GM12878 (cell line): ENCODE measurements at regions not wholly inside any gene's neighbourhood (a gene's known extent, or its start where the extent isn't known, plus 50 kb on each side); places are given as distances from the start of the nearest gene placed in this dataset.

Source experiments
- ATAC-seq: fragments of 200-7000 bp; cut with Tn5 transposase; 3 replicates; pipeline ENCODE4 v1.9.1; 2020; ENCODE audit warnings: mild to moderate bottlenecking, moderate library complexity
- BruUV-seq: library from RNA; stranded (reverse); fragments of 400-500 nt; replicated peaks from 2 replicates; lab custom pipeline; 2021; lab: Mats Ljungman, UMichigan
- CTCF ChIA-PET: fragments of 300-600 bp; sonication (Branson Sonifier 250); formaldehyde crosslinking; extraction: SDS; loops from one replicate; lab custom pipeline; 2021; ENCODE audit warnings: inconsistent platforms; lab: Yijun Ruan, JAX
- POLR2A ChIA-PET: fragments of 350-600 bp; formaldehyde crosslinking; extraction: SDS; loops from one replicate; lab custom pipeline; 2021; ENCODE audit warnings: inconsistent platforms; lab: Charles Lee
- RAD21 ChIA-PET: fragments of 300-600 bp; sonication (Branson Sonifier 250); formaldehyde crosslinking; loops from one replicate; lab custom pipeline; 2023; ENCODE audit warnings: antibody characterized with exemption; ENCODE audit not compliant: unreplicated experiment; lab: Charles Lee
- SMC1A ChIA-PET: fragments of 300-600 bp; sonication (Branson Sonifier 250); formaldehyde crosslinking; loops from one replicate; lab custom pipeline; 2023; ENCODE audit not compliant: unreplicated experiment, uncharacterized antibody; lab: Charles Lee
- DNase-seq: peaks from one replicate; pipeline ENCODE4 v3.0.0-alpha.2; 2011; ENCODE audit warnings: low read depth, low spot score
- FAIRE-seq: peaks from 3 replicates; lab custom pipeline; 2011; peaks lifted over from hg19 to GRCh38; lab: Jason Lieb, UNC
- H2AFZ ChIP-seq: 2 replicates; pipeline ENCODE4 v1.6.0; 2011; ENCODE audit warnings: low read depth, low read length, control low read depth; ENCODE audit not compliant: control insufficient read depth
- H3K27ac ChIP-seq: 2 replicates; pipeline ENCODE4 v1.5.1; 2011; ENCODE audit warnings: control low read depth; ENCODE audit not compliant: control insufficient read depth, insufficient read depth
- H3K27me3 ChIP-seq, 2 experiments: replicated peaks in 1 of 2; 2 replicates each; pipeline versions ENCODE4 v1.6.0 to v1.6.1; 2011; ENCODE audit warnings: low read length in 1 of 2; ENCODE audit not compliant: control insufficient read depth in 2 of 2, insufficient read depth in 2 of 2
- H3K36me3 ChIP-seq, 2 experiments: 2 replicates each; pipeline ENCODE4 v1.5.1; 2011; ENCODE audit warnings: low read length in 1 of 2; ENCODE audit not compliant: control insufficient read depth in 2 of 2, insufficient read depth in 2 of 2
- H3K4me1 ChIP-seq: 2 replicates; pipeline ENCODE4 v1.6.1; 2011; ENCODE audit warnings: mild to moderate bottlenecking, low read length, moderate library complexity, mixed read lengths; ENCODE audit not compliant: control insufficient read depth, insufficient read depth
- H3K4me2 ChIP-seq: 2 replicates; pipeline ENCODE4 v1.6.0; 2011; ENCODE audit warnings: control low read depth; ENCODE audit not compliant: control insufficient read depth, insufficient read depth
- H3K4me3 ChIP-seq: fragments of 200-600 bp; sonication (generic); 2 replicates; pipeline ENCODE4 v1.5.1; 2016
- H3K79me2 ChIP-seq: 2 replicates; pipeline ENCODE4 v1.6.0; 2011; ENCODE audit warnings: low read length; ENCODE audit not compliant: control insufficient read depth, insufficient read depth
- H3K9ac ChIP-seq: 2 replicates; pipeline ENCODE4 v1.8.0; 2011; ENCODE audit warnings: low read length, control low read depth, mixed read lengths; ENCODE audit not compliant: control insufficient read depth, insufficient read depth
- H3K9me3 ChIP-seq: replicated peaks from 3 replicates; pipeline ENCODE4 v1.5.1; 2011; ENCODE audit warnings: mild to moderate bottlenecking, low read length; ENCODE audit not compliant: control insufficient read depth, insufficient read depth
- H4K20me1 ChIP-seq: 2 replicates; pipeline ENCODE4 v1.6.0; 2011; ENCODE audit not compliant: control insufficient read depth, insufficient read depth
- ESRRA ChIP-seq: IDR thresholded peaks from 2 replicates; pipeline ENCODE4 v1.6.1; 2012; ENCODE audit warnings: mild to moderate bottlenecking, low read length, improper control_type of control experiment
- SIN3A ChIP-seq: IDR thresholded peaks from 2 replicates; pipeline ENCODE4 v1.6.1; 2012; ENCODE audit warnings: low read depth, low read length, improper control_type of control experiment
- SPI1 ChIP-seq: IDR thresholded peaks from 2 replicates; pipeline ENCODE4 v1.6.1; 2011; ENCODE audit warnings: low read depth, mild to moderate bottlenecking, low read length, moderate library complexity, borderline replicate concordance; ENCODE audit not compliant: insufficient read depth
- SREBF2 ChIP-seq: IDR thresholded peaks from 2 replicates; pipeline ENCODE4 v1.6.1; 2012; ENCODE audit warnings: mild to moderate bottlenecking, low read length
- ZBED1 ChIP-seq: IDR thresholded peaks from 2 replicates; pipeline ENCODE4 v1.6.1; 2016; ENCODE audit warnings: borderline replicate concordance
- ZNF217 ChIP-seq: fragments of 450-650 bp; IDR thresholded peaks from 2 replicates; pipeline ENCODE4 v1.6.1; 2017; ENCODE audit warnings: antibody characterized with exemption, mild to moderate bottlenecking
- WGBS: methylation state at CpG from one replicate; pipeline ENCODE4 v1.1.6; 2016; ENCODE audit warnings: low lambda C conversion rate; ENCODE audit not compliant: insufficient replicate concordance, insufficient coverage; ENCODE audit errors: missing lambda C conversion rate; 5-methylcytosine and 5-hydroxymethylcytosine counted together
- in situ Hi-C: fragments of 300-500 bp; cut with MboI; formaldehyde crosslinking; loops from 9 replicates; pipeline ENCODE4 v1.14.3; 2018; ENCODE audit warnings: mixed read lengths
- intact Hi-C: fragments of 100-400 bp; cut with micrococcal nuclease; formaldehyde crosslinking; loops from one replicate; pipeline ENCODE4 v1.14.2; 2022; ENCODE audit not compliant: unreplicated experiment
- TF ChIP-seq, protein P1 (sequence below): fragments of 450-650 bp; IDR thresholded peaks from 2 replicates; pipeline ENCODE4 v1.6.1; 2017; ENCODE audit warnings: mild to moderate bottlenecking, moderate library complexity
- TF ChIP-seq, protein P2 (sequence below): fragments of 450-650 bp; IDR thresholded peaks from 2 replicates; pipeline ENCODE4 v1.6.1; 2016; ENCODE audit warnings: mild to moderate bottlenecking

DNA sequence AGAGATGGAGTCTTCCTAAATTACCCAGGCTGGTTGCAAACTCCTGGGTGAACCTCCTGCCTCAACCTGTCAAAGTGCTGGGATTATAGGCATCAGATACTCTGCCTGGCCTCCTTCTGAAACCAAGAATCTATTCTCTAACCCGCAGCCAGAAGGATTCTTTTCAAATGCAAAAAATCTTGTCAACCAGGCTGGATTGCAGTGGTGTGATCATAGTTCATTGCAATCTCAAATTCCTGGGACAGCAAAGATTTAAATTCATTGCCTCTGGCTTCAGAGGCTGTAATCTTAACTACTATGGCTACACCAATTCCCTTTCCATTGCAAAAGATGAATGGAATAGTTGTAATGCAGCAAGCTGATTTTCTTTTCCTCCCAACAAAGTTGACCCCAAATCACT lies 106.3 kb upstream of the TBX3 start:
- Histone ChIP-seq H3K9me3 (no peaks in the 10 kb centered on the region), H3K27ac (no peak overlapping the region), H3K4me3 (no peak overlapping the region), H3K27me3 (no peaks in the 10 kb centered on the region), H3K79me2 (no peaks in the 10 kb centered on the region), H4K20me1 (no peaks in the 10 kb centered on the region), H3K9ac (no peak overlapping the region), H2AFZ (no peak overlapping the region), H3K4me2 (no peak overlapping the region), H3K36me3 (no peaks in the 10 kb centered on the region), H3K4me1 (no peaks in the 10 kb centered on the region)
- 0% methylated on average over 1 of the region's 1 CpG for WGBS
- CTCF ChIA-PET = no interaction called here
- no peak for DNase-seq
- no peak for FAIRE-seq
- TF ChIP-seq SREBF2 (no peak), ZBED1 (no peak), SPI1 (no peak), ESRRA (no peak), SIN3A (no peak), ZNF217 (no peak)
- TF ChIP-seq, protein P1, sequence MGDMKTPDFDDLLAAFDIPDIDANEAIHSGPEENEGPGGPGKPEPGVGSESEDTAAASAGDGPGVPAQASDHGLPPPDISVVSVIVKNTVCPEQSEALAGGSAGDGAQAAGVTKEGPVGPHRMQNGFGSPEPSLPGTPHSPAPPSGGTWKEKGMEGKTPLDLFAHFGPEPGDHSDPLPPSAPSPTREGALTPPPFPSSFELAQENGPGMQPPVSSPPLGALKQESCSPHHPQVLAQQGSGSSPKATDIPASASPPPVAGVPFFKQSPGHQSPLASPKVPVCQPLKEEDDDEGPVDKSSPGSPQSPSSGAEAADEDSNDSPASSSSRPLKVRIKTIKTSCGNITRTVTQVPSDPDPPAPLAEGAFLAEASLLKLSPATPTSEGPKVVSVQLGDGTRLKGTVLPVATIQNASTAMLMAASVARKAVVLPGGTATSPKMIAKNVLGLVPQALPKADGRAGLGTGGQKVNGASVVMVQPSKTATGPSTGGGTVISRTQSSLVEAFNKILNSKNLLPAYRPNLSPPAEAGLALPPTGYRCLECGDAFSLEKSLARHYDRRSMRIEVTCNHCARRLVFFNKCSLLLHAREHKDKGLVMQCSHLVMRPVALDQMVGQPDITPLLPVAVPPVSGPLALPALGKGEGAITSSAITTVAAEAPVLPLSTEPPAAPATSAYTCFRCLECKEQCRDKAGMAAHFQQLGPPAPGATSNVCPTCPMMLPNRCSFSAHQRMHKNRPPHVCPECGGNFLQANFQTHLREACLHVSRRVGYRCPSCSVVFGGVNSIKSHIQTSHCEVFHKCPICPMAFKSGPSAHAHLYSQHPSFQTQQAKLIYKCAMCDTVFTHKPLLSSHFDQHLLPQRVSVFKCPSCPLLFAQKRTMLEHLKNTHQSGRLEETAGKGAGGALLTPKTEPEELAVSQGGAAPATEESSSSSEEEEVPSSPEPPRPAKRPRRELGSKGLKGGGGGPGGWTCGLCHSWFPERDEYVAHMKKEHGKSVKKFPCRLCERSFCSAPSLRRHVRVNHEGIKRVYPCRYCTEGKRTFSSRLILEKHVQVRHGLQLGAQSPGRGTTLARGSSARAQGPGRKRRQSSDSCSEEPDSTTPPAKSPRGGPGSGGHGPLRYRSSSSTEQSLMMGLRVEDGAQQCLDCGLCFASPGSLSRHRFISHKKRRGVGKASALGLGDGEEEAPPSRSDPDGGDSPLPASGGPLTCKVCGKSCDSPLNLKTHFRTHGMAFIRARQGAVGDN = no peak
- TF ChIP-seq, protein P2, sequence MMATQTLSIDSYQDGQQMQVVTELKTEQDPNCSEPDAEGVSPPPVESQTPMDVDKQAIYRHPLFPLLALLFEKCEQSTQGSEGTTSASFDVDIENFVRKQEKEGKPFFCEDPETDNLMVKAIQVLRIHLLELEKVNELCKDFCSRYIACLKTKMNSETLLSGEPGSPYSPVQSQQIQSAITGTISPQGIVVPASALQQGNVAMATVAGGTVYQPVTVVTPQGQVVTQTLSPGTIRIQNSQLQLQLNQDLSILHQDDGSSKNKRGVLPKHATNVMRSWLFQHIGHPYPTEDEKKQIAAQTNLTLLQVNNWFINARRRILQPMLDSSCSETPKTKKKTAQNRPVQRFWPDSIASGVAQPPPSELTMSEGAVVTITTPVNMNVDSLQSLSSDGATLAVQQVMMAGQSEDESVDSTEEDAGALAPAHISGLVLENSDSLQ = no peak
- no peak for ATAC-seq
- no TSS peak for BruUV-seq
- in situ Hi-C loops (no loop called here), intact Hi-C loops (no loop called here)
- POLR2A ChIA-PET = no interaction called here
- SMC1A ChIA-PET = interaction anchor here (1.4 kb wide), 1 partner anchor 16 kb away, joined by 3 read pairs; no protein-coding TSS in a partner anchor
- RAD21 ChIA-PET = no interaction called here
